GM23248 (cell line): ENCODE measurements at regions not wholly inside any gene's neighbourhood (a gene's known extent, or its start where the extent isn't known, plus 50 kb on each side); places are given as distances from the start of the nearest gene placed in this dataset.

ENCODE experiments used
- DNase-seq: peaks from one replicate; pipeline ENCODE4 v3.0.0-alpha.2; 2015
- H2AFZ ChIP-seq: fragments of 200-600 bp; sonication (generic); 2 replicates; pipeline ENCODE4 v1.6.1; 2016; ENCODE audit warnings: antibody characterized with exemption
- H3F3A ChIP-seq: fragments of 200-600 bp; sonication (generic); 2 replicates; pipeline ENCODE4 v1.6.1; 2016; ENCODE audit warnings: mild to moderate bottlenecking, antibody characterized with exemption, mixed run types; ENCODE audit not compliant: insufficient read depth
- H3K27ac ChIP-seq: fragments of 200-600 bp; sonication (generic); 2 replicates; pipeline ENCODE4 v1.5.1; 2016; ENCODE audit warnings: mild to moderate bottlenecking
- H3K27me3 ChIP-seq: fragments of 200-600 bp; sonication (generic); replicated peaks from 2 replicates; pipeline ENCODE4 v1.6.1; 2016; ENCODE audit warnings: mild to moderate bottlenecking; ENCODE audit not compliant: insufficient read depth
- H3K36me3 ChIP-seq: fragments of 200-600 bp; sonication (generic); 2 replicates; pipeline ENCODE4 v1.6.1; 2016; ENCODE audit warnings: low read depth, mild to moderate bottlenecking
- H3K4me1 ChIP-seq: fragments of 200-600 bp; sonication (generic); 2 replicates; pipeline ENCODE4 v1.6.1; 2016; ENCODE audit warnings: mild to moderate bottlenecking; ENCODE audit not compliant: insufficient read depth
- H3K4me2 ChIP-seq: fragments of 200-600 bp; sonication (generic); one replicate; pipeline ENCODE4 v1.6.1; 2016; ENCODE audit warnings: mild to moderate bottlenecking; ENCODE audit not compliant: unreplicated experiment
- H3K4me3 ChIP-seq: fragments of 200-600 bp; sonication (generic); 2 replicates; pipeline ENCODE4 v1.5.1; 2016; ENCODE audit warnings: mild to moderate bottlenecking
- H3K79me2 ChIP-seq: fragments of 200-600 bp; sonication (generic); 2 replicates; pipeline ENCODE4 v1.6.1; 2016; ENCODE audit warnings: mild to moderate bottlenecking; ENCODE audit not compliant: insufficient read depth
- H3K9ac ChIP-seq: fragments of 200-600 bp; sonication (generic); 2 replicates; pipeline ENCODE4 v1.6.1; 2016; ENCODE audit warnings: mild to moderate bottlenecking
- H3K9me2 ChIP-seq: fragments of 200-600 bp; sonication (generic); 2 replicates; pipeline ENCODE4 v1.6.1; 2016; ENCODE audit warnings: mixed run types, mild to moderate bottlenecking, moderate library complexity; ENCODE audit not compliant: insufficient read depth
- H3K9me3 ChIP-seq: fragments of 200-600 bp; sonication (generic); one replicate; pipeline ENCODE4 v1.6.1; 2017; ENCODE audit warnings: low read depth
- H4K20me1 ChIP-seq: fragments of 200-600 bp; sonication (generic); 2 replicates; pipeline ENCODE4 v1.6.0; 2016; ENCODE audit not compliant: insufficient read depth
- EZH2 ChIP-seq: fragments of 200-600 bp; sonication (generic); IDR thresholded peaks from 2 replicates; pipeline ENCODE4 v1.6.1; 2018; ENCODE audit warnings: antibody characterized with exemption, mild to moderate bottlenecking; ENCODE audit not compliant: insufficient read depth, poor library complexity, severe bottlenecking
- EZH2phosphoT487 ChIP-seq: fragments of 200-600 bp; sonication (generic); IDR thresholded peaks from 2 replicates; pipeline ENCODE4 v1.6.1; 2018; ENCODE audit warnings: antibody characterized with exemption, moderate library complexity, mild to moderate bottlenecking, low read depth; ENCODE audit not compliant: insufficient read depth
- WGBS, 2 experiments: methylation state at CpG; one replicate each; pipeline ENCODE4 v1.1.6; 2015 to 2017; ENCODE audit warnings: low lambda C conversion rate in 2 of 2, low coverage in 1 of 2; ENCODE audit errors: missing lambda C conversion rate in 2 of 2; 5-methylcytosine and 5-hydroxymethylcytosine counted together
- in situ Hi-C: fragments of 300-500 bp; cut with MboI; formaldehyde crosslinking; loops from 2 replicates; pipeline ENCODE4 v1.15.0; 2020

DNA sequence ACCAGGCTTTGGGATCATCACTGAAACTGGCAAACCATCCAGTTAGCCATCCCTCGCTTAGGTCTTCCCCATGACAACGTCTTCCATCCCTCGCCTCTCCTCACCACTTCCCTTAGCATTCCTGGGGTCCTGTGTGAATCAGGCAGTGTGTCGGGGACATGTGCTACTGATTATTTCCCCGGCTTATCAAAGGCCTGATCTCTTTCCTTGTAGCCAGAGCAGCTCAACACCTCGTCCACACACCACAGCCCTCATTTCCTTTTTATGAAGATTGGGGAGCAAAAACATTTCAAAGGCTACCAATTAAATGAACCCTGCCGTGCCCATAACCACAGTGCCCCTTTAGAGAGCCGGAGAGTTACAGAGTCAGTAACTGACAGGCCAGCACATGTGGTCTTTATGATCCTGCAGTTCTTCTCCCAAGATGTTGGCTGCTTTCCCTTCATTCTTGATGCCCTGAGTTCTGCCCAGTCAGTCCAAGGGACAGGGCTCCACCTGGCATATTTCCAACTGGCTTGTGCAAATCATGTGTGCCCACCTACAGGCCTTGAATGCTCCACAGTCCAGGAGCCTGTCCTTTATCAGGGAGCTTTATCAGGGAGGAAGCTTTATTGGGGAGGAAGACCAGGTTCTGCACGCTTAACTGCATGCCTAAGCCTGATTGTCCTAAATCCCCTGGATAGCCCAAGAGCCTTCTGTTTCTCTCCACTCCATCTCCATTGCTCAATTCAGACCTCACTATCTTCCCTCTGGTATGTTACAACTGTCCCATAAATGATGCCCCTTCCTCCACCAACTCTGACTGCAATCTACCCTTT lies 343.1 kb downstream of the CYRIA start:
- Histone ChIP-seq H2AFZ (no peak overlapping the region), H3K9me2 (no peaks in the 10 kb centered on the region), H3K4me1 (no peaks in the 10 kb centered on the region), H3F3A (no peaks in the 10 kb centered on the region), H3K4me3 (no peak overlapping the region), H3K27ac (no peak overlapping the region), H3K36me3 (no peaks in the 10 kb centered on the region), H4K20me1 (no peaks in the 10 kb centered on the region), H3K27me3 (no peaks in the 10 kb centered on the region), H3K9me3 (no peaks in the 10 kb centered on the region), H3K9ac (no peak overlapping the region), H3K4me2 (no peak overlapping the region), H3K79me2 (no peaks in the 10 kb centered on the region)
- in situ Hi-C loops: no loop called here
- WGBS, 2 experiments: 13% methylated on average over 9 of the region's 9 CpGs
- no peak for DNase-seq
- TF ChIP-seq EZH2phosphoT487 (no peak), EZH2 (no peak)

DNA sequence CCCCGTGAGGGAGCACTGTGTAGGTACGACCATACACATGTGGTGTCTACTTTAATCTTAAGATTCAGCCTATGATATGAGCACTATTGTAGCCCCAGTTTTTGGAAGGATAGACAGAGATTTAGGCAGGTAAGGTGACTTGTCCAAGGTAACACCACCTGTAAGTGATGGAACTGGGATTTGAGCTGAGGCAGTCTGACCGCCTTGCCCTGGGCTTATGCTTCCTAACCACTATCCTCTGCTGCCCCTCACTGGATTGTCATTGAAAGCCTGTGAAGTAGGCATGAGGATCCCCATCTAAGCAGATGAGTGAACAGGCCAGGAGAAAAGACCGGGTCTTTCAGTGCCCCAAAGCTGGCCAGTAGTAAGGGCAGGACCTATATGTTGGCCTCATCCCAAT lies 343.8 kb downstream of the CYRIA start:
- in situ Hi-C loops: no loop called here
- Histone ChIP-seq H3F3A (no peaks in the 10 kb centered on the region), H3K9me3 (no peaks in the 10 kb centered on the region), H3K4me2 (no peak overlapping the region), H3K27ac (no peak overlapping the region), H3K36me3 (no peaks in the 10 kb centered on the region), H3K4me1 (no peaks in the 10 kb centered on the region), H3K9ac (no peak overlapping the region), H3K4me3 (no peak overlapping the region), H2AFZ (no peak overlapping the region), H4K20me1 (no peaks in the 10 kb centered on the region), H3K9me2 (no peaks in the 10 kb centered on the region), H3K27me3 (no peaks in the 10 kb centered on the region), H3K79me2 (no peaks in the 10 kb centered on the region)
- WGBS, 2 experiments: 45 to 48% methylated on average over 4 of the region's 4 CpGs
- no peak for DNase-seq
- no peak for TF ChIP-seq EZH2phosphoT487
- TF ChIP-seq EZH2: no peak

DNA sequence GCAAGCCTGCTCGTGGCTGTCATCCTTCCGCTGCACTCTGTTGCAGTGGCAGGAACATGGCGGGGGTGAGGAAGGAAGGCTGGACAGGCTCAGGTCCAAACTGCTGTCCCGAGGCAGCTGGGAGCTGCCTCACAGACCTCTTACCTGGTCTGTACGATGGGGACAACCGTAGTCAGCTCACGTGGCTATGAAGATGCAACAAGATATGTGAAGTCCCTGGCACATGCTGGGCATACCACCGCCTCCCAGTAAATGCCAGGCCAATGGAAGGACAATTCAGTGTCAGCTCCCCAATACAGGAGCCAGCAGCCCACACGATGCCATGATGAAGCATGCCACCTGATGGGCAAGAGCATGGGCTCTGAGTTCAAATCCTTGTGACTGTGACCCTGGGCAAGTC lies 344.4 kb downstream of the CYRIA start:
- H3K9me3 ChIP-seq: no peaks in the 10 kb centered on the region
- no peak overlapping the region for H3K4me2 ChIP-seq
- no peaks in the 10 kb centered on the region for H3K4me1 ChIP-seq
- H3K9me2 ChIP-seq: no peaks in the 10 kb centered on the region
- in situ Hi-C loops: no loop called here
- H3K27me3 ChIP-seq: no peaks in the 10 kb centered on the region
- no peak overlapping the region for H3K9ac ChIP-seq
- H3K4me3 ChIP-seq: no peak overlapping the region
- no peaks in the 10 kb centered on the region for H4K20me1 ChIP-seq
- no peaks in the 10 kb centered on the region for H3K79me2 ChIP-seq
- no peak for DNase-seq
- no peak overlapping the region for H3K27ac ChIP-seq
- H2AFZ ChIP-seq: no peak overlapping the region
- no peaks in the 10 kb centered on the region for H3K36me3 ChIP-seq
- H3F3A ChIP-seq: no peaks in the 10 kb centered on the region
- WGBS, 2 experiments: 48 to 53% methylated on average over 9 of the region's 9 CpGs
- TF ChIP-seq EZH2 (no peak), EZH2phosphoT487 (no peak)

DNA sequence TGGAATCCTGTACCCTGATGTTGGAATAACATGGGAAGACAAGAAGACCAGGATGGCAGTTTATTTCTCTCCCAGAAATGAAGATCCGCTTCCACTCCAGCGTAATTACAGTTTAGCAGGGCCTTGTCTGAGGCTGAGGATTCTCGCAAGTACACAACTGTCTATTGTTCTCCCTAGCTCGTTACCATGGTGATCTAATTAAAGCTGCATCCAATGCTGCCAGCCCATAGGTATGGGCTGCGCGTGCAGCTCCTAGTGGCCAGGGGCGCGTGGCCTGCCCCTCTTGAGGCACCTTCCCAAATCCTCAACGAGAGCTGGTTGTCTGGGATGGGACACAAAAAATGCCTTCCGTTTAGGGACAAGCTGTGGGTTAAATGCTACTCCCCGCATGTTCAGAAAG lies 344.9 kb downstream of the CYRIA start:
- H3K27ac ChIP-seq: no peak overlapping the region
- H3K9me3 ChIP-seq: no peaks in the 10 kb centered on the region
- in situ Hi-C loops: no loop called here
- H3K9me2 ChIP-seq: no peaks in the 10 kb centered on the region
- H4K20me1 ChIP-seq: no peaks in the 10 kb centered on the region
- H3K79me2 ChIP-seq: no peaks in the 10 kb centered on the region
- H3F3A ChIP-seq: no peaks in the 10 kb centered on the region
- no peaks in the 10 kb centered on the region for H3K36me3 ChIP-seq
- no peak for DNase-seq
- H3K4me1 ChIP-seq: no peaks in the 10 kb centered on the region
- no peaks in the 10 kb centered on the region for H3K27me3 ChIP-seq
- H2AFZ ChIP-seq: no peak overlapping the region
- WGBS, 2 experiments: 60 to 69% methylated on average over 11 of the region's 11 CpGs
- H3K4me2 ChIP-seq: no peak overlapping the region
- H3K4me3 ChIP-seq: no peak overlapping the region
- no peak overlapping the region for H3K9ac ChIP-seq
- TF ChIP-seq EZH2: no peak
- TF ChIP-seq EZH2phosphoT487: no peak
